HCEC 1CT (cell line): ENCODE measurements at regions not wholly inside any gene's neighbourhood (a gene's known extent, or its start where the extent isn't known, plus 50 kb on each side); places are given as distances from the start of the nearest gene placed in this dataset.

Experiments used
- DNase-seq: peaks from one replicate; pipeline ENCODE4 v3.0.0-alpha.2; 2017

DNA sequence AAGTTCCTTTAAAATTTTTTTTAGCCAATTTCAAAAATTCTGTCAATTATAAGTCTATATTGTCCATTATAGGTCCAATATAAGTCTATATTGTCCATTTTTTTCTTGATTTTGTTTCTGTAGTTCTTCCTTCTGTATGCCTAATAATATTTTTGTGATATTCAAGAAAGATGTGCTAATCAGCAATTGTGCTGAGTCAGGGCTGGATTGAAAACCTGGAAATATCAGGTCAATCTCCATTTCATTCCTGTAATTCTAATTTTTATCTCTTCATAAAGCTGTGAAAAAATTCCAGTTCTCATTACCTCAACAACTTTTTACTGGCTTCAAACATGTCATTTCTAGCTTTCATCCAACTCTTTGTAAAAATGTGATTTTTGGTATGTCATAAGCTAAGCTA lies 353.7 kb downstream of the SLITRK6 start:
- DNase-seq, result no peak

DNA sequence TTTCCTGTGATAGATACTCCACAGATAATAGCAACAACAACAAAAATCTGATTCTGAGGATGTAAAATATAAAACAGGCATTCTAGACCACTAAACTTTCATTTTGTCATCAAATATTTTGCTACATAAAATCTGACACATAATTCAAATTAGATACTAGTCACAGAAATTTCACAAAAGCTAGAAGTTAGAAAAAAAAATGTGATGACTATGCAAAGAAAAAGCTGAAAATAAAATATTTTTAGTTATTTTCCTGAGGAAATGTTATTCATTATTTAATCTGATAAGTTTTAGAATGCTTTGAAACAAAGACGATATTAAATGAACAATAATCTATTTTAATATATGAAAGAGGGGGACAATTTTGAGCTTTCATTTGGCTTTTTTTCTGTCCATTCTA lies 357.2 kb downstream of the SLITRK6 start:
- no peak for DNase-seq

- no peak for DNase-seq
Observed at GRCh38 chr13:85441364-85441763, 357.9 kb downstream of the SLITRK6 start.

DNA sequence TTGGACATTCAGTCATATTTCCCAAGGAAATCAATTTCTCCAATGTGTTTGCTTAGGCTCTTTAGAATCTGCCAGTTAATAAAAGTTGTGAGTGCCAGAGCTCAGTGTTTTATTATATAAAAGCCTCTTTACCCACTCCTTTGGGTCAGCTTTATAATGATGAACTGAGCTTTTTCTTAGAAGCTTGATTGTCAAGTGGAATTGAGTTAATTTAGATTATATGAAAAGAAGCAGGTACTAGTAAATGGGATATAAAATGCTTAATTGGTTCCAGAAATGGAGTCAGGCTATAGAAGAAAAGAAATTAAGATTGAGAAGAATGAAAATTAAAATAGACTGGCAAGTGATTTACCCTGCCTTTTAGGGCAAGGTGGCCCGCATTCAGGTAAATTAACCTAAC lies 363.2 kb downstream of the SLITRK6 start:
- DNase-seq, result no peak

- no peak for DNase-seq
Observed at GRCh38 chr13:85434927-85435326, 364.3 kb downstream of the SLITRK6 start.

DNA sequence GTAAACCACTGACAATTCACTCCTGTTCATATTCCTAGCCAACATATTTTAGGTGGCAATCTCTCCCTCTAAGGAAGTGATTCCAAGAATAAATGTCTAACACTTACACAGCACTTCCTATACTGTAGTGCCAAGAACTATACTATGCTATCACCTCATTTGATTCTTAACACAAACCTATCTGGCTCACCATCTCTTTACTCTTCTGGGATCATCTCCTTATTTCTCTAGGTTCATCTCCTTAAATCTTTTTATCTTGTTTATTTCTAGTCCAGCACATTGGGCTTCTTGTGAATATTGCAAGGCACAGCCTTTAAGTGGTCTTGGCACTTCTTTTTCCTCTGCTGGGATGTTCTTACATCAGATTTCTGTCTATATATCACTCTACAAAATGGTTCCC lies 366.3 kb downstream of the SLITRK6 start:
- no peak for DNase-seq

DNA sequence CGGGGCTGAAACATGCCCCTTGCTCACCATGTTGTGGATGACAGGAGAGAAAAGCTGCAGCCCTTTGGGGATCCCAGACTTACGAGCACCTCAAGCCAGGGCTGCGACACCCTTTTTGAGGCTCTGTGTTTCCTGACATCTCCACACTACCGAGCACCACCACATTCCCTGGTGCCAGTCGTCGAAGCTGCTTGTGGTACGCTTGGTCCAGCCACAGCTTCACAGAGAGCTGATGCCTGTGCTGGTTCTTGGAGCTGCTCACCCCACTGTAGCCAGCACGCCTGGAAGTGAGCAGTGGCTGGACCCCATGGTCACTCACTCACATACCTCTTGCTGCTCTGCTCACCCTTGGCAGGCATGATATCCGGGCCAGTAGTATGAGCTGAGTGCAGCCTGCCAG lies 367.5 kb downstream of the SLITRK6 start:
- DNase-seq, result no peak

GRCh38 chr13:85430216-85430794 lies 368.9 kb downstream of the SLITRK6 start:
- no peak for DNase-seq

GRCh38 chr13:85427416-85427815 lies 371.8 kb downstream of the SLITRK6 start:
- DNase-seq, result no peak

GRCh38 chr13:85420136-85420535 lies 379.1 kb downstream of the SLITRK6 start:
- no peak for DNase-seq

DNA sequence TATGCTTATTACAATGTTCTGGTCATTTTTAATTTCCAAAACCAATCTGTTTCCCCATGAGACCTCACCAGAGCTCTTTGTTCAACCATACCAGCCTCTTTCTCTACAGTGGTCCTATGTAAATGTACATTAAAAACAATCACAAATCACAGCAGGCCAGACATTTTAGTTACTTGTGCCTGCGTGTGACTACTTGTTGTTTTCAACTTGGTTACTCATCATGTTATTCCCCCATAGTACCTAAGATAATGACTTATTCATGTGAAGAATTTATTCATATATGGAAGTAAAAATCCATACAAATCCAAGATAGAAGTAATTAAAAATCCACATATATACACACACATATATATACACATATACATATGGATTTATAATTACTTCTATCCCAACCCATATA lies 379.6 kb downstream of the SLITRK6 start:
- DNase-seq, result no peak

GRCh38 chr13:85417807-85418206 lies 381.4 kb downstream of the SLITRK6 start:
- no peak for DNase-seq

DNA sequence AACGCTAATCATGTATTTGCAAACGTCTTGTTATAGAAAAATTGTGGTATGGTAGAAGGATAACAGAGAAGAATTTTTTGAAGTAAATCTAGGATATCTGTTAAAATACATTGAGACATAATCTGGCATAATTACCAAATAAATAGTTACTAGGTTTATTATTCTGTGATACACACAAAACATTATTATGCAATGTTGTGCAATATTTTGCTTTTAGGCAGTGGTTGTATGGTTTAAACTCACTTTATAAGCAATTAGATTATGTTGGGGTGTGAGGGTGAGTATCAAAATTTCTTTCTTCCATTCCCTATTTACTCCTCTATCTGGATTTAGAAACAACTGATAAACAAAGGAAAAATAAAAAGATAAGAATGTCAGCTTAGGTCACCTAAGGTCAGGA lies 385.6 kb downstream of the SLITRK6 start:
- no peak for DNase-seq

- DNase-seq, result no peak
Observed at GRCh38 chr13:85412448-85412847, 386.8 kb downstream of the SLITRK6 start.

- DNase-seq, result no peak
Observed at GRCh38 chr13:85411591-85411990, 387.6 kb downstream of the SLITRK6 start.

DNA sequence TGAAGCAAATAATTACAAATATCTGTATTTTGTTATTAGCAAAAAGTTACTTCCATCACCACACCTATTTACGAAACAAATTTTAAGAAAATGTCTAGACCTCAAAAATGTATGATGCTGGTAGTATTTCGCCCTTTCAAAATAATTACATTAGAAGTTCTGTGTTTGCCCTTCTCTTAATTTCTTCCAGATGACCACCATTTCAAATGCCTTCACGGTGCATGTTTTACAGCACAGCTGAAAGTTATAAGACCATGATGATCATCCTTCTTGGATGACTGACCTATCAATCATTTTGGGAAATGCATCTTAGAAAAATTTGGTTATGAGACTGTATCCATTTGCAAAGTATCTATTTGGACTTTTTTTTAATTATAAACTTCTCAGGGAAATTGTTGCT lies 390.8 kb downstream of the SLITRK6 start:
- DNase-seq, result no peak

GRCh38 chr13:85406269-85406975 lies 392.8 kb downstream of the SLITRK6 start:
- no peak for DNase-seq

- no peak for DNase-seq
Observed at GRCh38 chr13:85405316-85405897, 393.8 kb downstream of the SLITRK6 start.

DNA sequence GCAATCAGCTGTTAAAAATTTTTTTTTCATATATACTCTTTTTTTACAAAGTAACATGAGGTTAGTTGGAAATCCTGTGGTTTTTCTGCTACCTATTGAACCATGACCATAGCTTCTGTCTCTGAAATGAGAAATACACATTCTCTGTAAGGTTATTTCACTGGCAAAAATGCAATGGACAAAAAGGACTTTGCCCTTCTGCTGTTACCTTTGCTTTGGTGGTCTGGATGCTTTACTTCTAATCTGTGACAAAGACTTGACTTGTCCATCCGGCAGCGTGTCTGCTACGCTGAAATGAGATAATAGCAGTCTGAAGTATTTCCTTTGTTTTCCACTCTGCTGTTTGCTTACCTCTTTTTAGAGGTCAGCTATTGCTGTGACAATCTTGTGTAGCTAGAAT lies 412.8 kb downstream of the SLITRK6 start:
- DNase-seq, result no peak

DNA sequence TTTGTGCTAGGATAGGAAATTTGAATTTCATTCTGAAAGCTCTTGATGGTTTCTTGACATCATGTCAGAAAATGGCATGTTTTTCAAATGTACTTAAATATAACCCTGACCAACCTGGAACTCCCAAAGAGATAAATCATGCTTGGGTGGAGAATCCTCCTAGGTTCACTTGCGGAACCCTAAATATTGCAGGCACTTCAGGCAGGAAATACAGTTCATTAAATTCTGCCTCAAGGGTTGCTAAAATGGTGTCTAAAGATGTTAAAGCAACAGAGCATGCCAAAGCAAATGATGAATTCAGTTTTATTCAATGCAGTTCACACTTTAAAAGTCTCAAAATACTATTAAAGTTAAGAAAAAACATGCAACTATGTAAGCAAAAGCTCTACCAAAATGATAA lies 415.9 kb downstream of the SLITRK6 start:
- DNase-seq, result no peak

DNA sequence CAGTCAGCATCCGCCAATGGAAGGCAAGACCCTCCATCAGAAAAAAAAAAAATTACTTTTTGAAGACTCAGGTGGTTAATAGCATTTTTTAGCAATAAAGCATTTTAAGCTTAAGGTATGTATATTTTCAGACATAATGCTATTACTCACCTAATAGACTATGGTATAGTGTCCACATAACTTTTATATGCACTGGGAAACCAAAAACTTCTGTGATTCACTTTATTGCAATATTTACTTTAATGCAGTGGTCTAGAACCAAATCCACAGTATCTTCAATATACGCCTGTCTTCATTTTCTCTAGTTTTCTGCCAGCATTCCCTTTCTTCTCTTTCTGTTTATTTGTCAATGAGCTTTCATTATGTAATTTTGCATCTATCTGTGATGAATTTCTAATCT lies 418.1 kb downstream of the SLITRK6 start:
- no peak for DNase-seq

GRCh38 chr13:85379991-85380390 lies 419.2 kb downstream of the SLITRK6 start:
- no peak for DNase-seq

DNA sequence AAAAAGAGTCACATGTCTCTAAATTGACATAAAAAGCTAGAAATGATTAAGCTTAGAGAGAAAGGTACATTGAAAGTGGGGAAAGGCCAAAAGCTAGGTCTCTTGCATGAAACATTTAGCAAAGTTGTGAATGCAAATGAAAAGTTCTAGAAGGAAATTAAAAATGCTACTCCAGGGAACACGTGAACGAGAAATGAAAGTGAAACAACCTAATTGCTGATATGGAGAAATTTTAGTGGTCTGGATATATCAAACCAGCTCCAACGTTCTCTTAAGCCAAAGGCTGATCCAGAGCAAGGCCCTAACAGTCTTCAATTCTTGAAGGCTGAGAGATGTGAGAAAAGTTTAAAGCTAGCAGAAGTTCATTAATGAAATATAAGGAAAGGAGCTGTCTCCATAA lies 419.8 kb downstream of the SLITRK6 start:
- DNase-seq, result no peak

DNA sequence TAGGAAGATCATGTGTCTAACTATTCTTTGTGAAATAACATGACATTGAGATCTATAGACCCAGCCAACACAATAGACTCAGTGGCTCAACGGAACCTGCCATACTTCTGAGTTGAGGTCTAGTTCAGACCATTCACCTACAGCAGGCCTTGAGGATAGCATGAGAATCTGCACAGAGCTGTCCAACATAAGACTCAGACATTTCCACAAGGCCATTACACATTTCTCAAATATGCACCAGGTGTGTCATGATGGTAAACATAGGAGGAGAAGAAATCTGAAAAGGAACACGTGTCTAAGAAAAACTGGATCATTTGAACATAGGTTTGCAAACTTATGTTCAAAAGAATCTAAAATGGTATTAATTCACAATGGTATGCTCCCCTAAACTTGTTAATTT lies 421.4 kb downstream of the SLITRK6 start:
- DNase-seq, result no peak

DNA sequence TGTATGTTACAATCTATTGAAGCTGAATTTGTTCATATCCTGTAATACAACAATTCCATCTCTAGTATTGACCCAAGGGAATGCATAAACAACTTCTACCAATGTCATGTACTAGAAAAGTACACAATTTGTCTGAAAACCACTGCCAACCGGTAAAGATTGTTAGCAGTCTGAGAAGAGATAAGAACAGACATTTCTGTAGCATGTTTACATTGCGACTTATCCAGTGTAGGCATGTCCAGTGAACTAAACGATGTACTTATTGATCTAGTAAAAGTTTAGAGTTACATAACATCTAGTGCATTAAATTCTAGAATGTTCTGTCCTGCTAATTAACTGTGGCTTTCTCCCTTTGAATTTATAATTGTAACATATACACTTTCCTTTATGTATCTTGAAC lies 425.9 kb downstream of the SLITRK6 start:
- no peak for DNase-seq
